Heart left ventricle (tissue), 16 donors: ENCODE measurements at regions not wholly inside any gene's neighbourhood (a gene's known extent, or its start where the extent isn't known, plus 50 kb on each side); places are given as distances from the start of the nearest gene placed in this dataset.

Source experiments
- ATAC-seq, 4 donors: fragments of 200-7000 bp; cut with Tn5 transposase; one replicate each; pipeline ENCODE4 v1.9.1; 2020 to 2022; ENCODE audit warnings: moderate library complexity in 4 of 4, mild to moderate bottlenecking in 3 of 4, moderate number of reproducible peaks in 1 of 4
- DNase-seq, 5 donors: peaks; one replicate each; pipeline ENCODE4 v3.0.0-alpha.2; 2020
- H3K27ac ChIP-seq, 12 donors: fragments of 200-600 bp; sonication (generic) in 4 of 12; one replicate each; pipeline versions ENCODE4 v1.5.0 to v1.8.0; 2016 to 2022; ENCODE audit warnings: mild to moderate bottlenecking in 2 of 12
- H3K27me3 ChIP-seq, 9 donors: fragments of 200-600 bp; sonication (generic) in 2 of 9; one replicate each; pipeline versions ENCODE4 v1.5.1 to v1.8.0; 2016 to 2022; ENCODE audit warnings: mild to moderate bottlenecking in 3 of 9
- H3K36me3 ChIP-seq, 9 donors: fragments of 200-600 bp; sonication (generic) in 2 of 9; one replicate each; pipeline versions ENCODE4 v1.5.0 to v1.8.0; 2018 to 2022; ENCODE audit warnings: mild to moderate bottlenecking in 2 of 9
- H3K4me1 ChIP-seq, 12 donors: fragments of 200-600 bp; sonication (generic) in 4 of 12; one replicate each; pipeline versions ENCODE4 v1.5.0 to v1.8.0; 2016 to 2022; ENCODE audit warnings: mild to moderate bottlenecking in 3 of 12
- H3K4me3 ChIP-seq, 12 donors: fragments of 200-600 bp; sonication (generic) in 4 of 12; one replicate each; pipeline versions ENCODE4 v1.5.0 to v1.8.0; 2017 to 2022; ENCODE audit warnings: mild to moderate bottlenecking in 9 of 12, moderate library complexity in 4 of 12
- H3K9me3 ChIP-seq, 12 donors: fragments of 200-600 bp; sonication (generic) in 4 of 12; one replicate each; pipeline versions ENCODE4 v1.5.0 to v1.8.0; 2016 to 2022; ENCODE audit warnings: mild to moderate bottlenecking in 1 of 12
- CTCF ChIP-seq, 12 donors: fragments of 200-600 bp; sonication (generic) in 4 of 12; IDR thresholded peaks; one replicate each; pipeline versions ENCODE4 v1.5.0 to v1.8.0; 2018 to 2022; ENCODE audit warnings: antibody characterized with exemption in 12 of 12, mild to moderate bottlenecking in 5 of 12
- POLR2A ChIP-seq, 2 donors: fragments of 450-650 bp; IDR thresholded peaks; one replicate each; pipeline ENCODE4 v1.6.1; 2017; ENCODE audit warnings: antibody characterized with exemption in 2 of 2, mild to moderate bottlenecking in 2 of 2, moderate library complexity in 2 of 2
- WGBS, 4 donors: extraction: QIAGEN DNeasy Blood & Tissue Kit in 2 of 4; methylation state at CpG; one replicate each; pipeline versions ENCODE4 v1.1.5 to v1.1.7; 2013 to 2018; 5-methylcytosine and 5-hydroxymethylcytosine counted together
- intact Hi-C, 10 donors: fragments of 100-400 bp; cut with DNase I; formaldehyde crosslinking; loops; one replicate each; pipeline versions ENCODE4 v1.11.1 to v1.14.2; 2022
- donor health status: ischemic (EF 13 %, LVEDD 7.1; RV severe dilation, severe dysfunction).
- donor health status: healthy with polysubstance abuse.
- donor health status: DM: no; HTN: yes; CAD: no.
- donor health status: DM: no; HTN: no; CAD: no.
- donor health status: ischemic (EF 25% LVEDD 6.9; RV normal size, moderate dysfunction).
- donor health status: ischemic (EF 25% LVEDD 5.7; RV mildly dilated, moderate dysfunction).
- donor health status: healthy.
- donor health status: DM: yes; HTN: yes; CAD: no.
- donor health status: ischemic (EF 35%, LVEDD 5.7; RV mildly dilated, moderate dysfunction).
- donor health status: nonischemic (EF 11% LVEDD 7.7; RV severe dilation, severe dysfunction).
- donor health status: DM: yes; HTN: yes; CAD: no.
- donor health status: PGD.
- donor health status: ischemic (EF 29% LVEDD 5.4; RV normal size, mild dysfunction).
- donor health status: nonischemic (EF 23%, LVEDD 6.1; RV moderate dilation, normal function).

GRCh38 chr10:61271127-61271780 is 181.9 kb downstream of the TMEM26 start:
- no peaks in the 10 kb centered on the region for H3K4me1 ChIP-seq
- H3K27ac ChIP-seq = no peak overlapping the region
- no peak for DNase-seq
- no peaks in the 10 kb centered on the region for H3K27me3 ChIP-seq
- H3K9me3 ChIP-seq = no peaks in the 10 kb centered on the region
- 47 to 58% (median 52%) methylated on average over 3 of the region's 3 CpGs for WGBS, 4 donors
- TF ChIP-seq CTCF (IDR thresholded peaks at IDR 0.05) = no peak
- no peak for TF ChIP-seq POLR2A (IDR thresholded peaks at IDR 0.05)
- intact Hi-C loops = no loop called here
- ATAC-seq = no peak
- no peaks in the 10 kb centered on the region for H3K36me3 ChIP-seq
- no peak overlapping the region for H3K4me3 ChIP-seq

GRCh38 chr10:61263518-61263917 is 189.7 kb downstream of the TMEM26 start:
- no peak overlapping the region for H3K27ac ChIP-seq
- no peaks in the 10 kb centered on the region for H3K36me3 ChIP-seq
- intact Hi-C loops = no loop called here
- TF ChIP-seq POLR2A (IDR thresholded peaks at IDR 0.05) (no peak), CTCF (IDR thresholded peaks at IDR 0.05) (no peak)
- DNase-seq = no peak
- H3K9me3 ChIP-seq = no peaks in the 10 kb centered on the region
- no peak overlapping the region for H3K4me3 ChIP-seq
- ATAC-seq = no peak
- 63 to 73% (median 69%) methylated on average over 1 of the region's 1 CpG for WGBS, 4 donors
- H3K4me1 ChIP-seq = no peaks in the 10 kb centered on the region
- no peaks in the 10 kb centered on the region for H3K27me3 ChIP-seq

GRCh38 chr10:61262486-61263261 is 190.5 kb downstream of the TMEM26 start:
- no peak for ATAC-seq
- no peaks in the 10 kb centered on the region for H3K36me3 ChIP-seq
- no peaks in the 10 kb centered on the region for H3K27me3 ChIP-seq
- no peak overlapping the region for H3K4me3 ChIP-seq
- H3K27ac ChIP-seq = no peak overlapping the region
- no peaks in the 10 kb centered on the region for H3K4me1 ChIP-seq
- no peaks in the 10 kb centered on the region for H3K9me3 ChIP-seq
- TF ChIP-seq POLR2A (IDR thresholded peaks at IDR 0.05) (no peak), CTCF (IDR thresholded peaks at IDR 0.05) (no peak)
- no peak for DNase-seq
- intact Hi-C loops = no loop called here
- 78 to 82% (median 81%) methylated on average over 3 of the region's 3 CpGs for WGBS, 4 donors

- no peak overlapping the region for H3K4me3 ChIP-seq
- no peak for ATAC-seq
- H3K36me3 ChIP-seq = no peaks in the 10 kb centered on the region
- H3K27me3 ChIP-seq = no peaks in the 10 kb centered on the region
- H3K4me1 ChIP-seq = no peaks in the 10 kb centered on the region
- H3K27ac ChIP-seq = no peak overlapping the region
- intact Hi-C loops = no loop called here
- TF ChIP-seq CTCF (IDR thresholded peaks at IDR 0.05) (no peak), POLR2A (IDR thresholded peaks at IDR 0.05) (no peak)
- peaks cover 0 to 26% (median 7%) of the 10 kb centered on the region in 12 donors for H3K9me3 ChIP-seq
- no peak for DNase-seq
Measured at GRCh38 chr10:61257956-61258496, 195.2 kb downstream of the TMEM26 start.
